GM18870 (cell line): ENCODE measurements at regions not wholly inside any gene's neighbourhood (a gene's known extent, or its start where the extent isn't known, plus 50 kb on each side); places are given as distances from the start of the nearest gene placed in this dataset.
"Not testable (repeated sequence)": the region's sequence is repeated elsewhere in the genome, so short reads cannot be mapped to it uniquely, and the experiment has no call there.

Experiments
- ATAC-seq: cut with Tn5 transposase; IDR thresholded peaks from one replicate; pipeline ENCODE4 v1.9.1; 2021; ENCODE audit warnings: moderate library complexity; ENCODE audit not compliant: unreplicated experiment

DNA sequence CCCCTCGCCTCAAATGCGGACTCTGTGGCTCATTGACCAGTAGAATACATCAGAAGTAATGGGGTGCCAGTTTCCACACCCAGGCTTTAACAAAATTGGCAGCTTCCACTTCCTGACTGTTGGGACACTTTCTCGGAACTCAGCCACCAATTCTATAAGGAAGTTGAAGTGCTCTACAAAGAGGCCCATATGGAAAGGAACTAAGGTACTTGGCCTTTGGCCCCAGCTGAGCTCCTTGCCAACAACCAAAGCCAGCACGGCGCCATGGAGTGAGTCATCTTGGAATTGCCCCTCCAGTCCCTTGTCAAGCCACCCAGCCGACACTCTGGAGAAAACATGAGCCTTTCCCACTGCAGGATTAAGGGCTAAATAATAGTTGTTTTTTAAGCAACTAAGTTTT is 262.2 kb upstream of the INTU start:
- no peak for ATAC-seq

DNA sequence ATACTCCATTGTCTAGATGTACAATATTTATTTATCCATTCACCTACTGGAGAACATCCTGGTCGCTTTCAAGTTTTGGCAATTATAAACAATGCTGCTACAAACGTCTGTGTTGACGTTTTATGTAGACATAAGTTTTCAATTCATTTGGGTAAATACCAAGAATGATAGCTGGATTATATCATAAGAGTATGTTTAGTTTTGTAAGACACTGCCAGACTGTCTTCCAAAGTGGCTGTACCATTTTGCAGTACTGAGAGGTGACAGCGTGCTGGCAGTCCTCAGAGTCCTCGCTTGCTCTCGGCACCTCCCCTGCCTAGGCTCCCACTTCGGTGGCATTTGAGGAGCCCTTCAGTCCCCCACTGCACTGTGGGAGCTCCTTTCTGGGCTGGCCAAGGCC is 253.3 kb upstream of the INTU start:
- ATAC-seq: no peak

DNA sequence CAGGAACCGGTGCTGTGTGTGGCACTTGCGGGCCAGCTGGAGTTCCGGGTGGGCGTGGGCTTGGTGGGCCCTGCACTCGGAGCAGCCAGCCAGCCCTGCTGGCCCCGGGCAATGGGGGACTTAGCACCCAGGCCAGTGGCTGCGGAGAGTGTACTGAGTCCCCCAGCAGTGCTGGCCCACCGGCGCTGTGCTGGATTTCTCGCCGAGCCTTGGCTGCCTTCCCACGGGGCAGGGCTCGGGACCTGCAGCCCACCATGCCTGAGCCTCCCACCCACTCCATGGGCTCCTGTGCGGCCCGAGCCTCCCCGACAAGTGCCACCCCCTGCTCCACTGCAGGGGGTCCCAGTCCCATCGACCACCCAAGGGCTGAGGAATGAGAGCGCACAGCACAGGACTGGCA is 252.8 kb upstream of the INTU start:
- not testable (repeated sequence) for ATAC-seq

DNA sequence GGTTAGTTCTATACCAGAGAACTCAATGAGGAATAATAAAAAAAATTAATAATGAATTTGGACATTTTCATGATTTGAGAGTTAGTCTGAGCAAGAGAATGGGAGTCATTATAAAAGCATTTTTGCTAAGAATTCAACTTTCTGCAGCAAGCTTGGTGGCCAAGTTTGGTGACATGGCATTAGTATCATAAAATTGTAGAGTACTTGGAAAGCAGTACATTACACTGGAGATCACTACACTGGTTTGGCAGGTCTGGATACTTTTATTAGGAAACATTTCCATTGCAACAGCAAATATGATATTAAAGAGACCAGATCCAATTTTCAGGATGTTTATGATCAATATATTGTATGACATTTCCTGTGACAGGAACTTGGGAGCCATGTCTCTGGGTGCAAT is 249.1 kb upstream of the INTU start:
- ATAC-seq: no peak

DNA sequence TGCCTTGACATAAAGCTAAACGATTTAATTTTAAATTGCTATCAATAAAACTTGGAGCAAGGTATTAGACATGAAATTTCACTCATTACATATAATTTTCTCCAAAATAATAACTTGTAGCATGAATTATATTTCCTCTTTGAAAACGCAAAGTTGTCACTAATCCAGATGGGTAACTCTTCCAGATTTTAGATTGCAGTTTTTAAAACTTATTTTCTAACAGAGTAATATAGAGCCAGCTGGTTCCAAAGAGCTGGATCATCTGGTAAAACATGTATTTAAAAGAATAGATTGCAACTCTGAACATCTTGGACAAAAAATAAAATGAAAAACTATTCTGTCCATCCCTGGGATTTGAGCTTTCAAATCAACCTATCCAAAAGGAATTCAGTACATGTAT is 238.2 kb upstream of the INTU start:
- ATAC-seq: no peak

DNA sequence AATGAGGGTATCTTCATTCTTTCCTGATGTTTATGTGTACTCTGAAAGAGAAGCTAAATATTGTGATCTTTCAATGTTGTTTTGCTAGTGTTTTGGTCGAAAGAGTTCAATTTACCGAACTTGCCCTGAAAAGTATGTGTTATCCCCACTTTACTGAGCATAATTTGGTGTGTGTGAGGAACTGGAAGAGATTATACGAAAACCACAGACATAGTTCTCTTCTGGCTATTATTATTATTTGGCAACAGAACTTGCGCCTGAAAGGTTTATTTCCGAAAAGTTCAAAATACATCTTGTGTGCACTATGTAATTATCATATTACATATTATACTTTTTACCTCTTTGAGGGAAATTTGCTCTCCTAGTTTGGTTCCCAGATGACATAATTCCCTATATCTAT is 232.5 kb upstream of the INTU start:
- no peak for ATAC-seq

DNA sequence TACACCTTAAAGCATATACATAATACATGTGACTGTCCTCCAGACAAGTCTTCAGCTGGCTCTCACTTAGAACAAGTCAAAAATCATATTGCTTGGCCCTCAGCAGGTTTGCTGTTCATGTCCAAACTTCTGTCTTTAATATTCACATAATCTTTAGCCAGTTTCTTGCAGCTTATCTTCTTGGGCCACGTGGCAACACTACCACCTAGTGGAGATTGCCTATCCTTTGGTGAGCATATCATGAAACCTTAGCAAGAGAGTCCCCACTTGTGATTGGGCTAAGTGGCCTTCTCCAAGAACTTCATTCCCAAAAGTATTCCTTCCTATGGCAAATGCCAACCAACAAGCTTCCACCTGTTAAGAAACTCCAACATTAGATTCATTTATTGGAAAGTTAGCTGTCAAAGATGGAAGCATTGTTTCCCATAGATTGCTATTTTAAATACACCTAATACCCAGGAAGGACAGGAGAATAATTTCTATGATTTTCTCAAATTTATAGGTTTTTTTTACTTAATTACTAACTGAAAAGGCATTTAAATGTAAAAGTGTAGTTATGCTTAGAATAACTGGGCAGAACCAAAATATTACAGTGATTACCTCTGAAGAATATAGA is 231.9 kb upstream of the INTU start:
- peak; percentile 77 for ATAC-seq

DNA sequence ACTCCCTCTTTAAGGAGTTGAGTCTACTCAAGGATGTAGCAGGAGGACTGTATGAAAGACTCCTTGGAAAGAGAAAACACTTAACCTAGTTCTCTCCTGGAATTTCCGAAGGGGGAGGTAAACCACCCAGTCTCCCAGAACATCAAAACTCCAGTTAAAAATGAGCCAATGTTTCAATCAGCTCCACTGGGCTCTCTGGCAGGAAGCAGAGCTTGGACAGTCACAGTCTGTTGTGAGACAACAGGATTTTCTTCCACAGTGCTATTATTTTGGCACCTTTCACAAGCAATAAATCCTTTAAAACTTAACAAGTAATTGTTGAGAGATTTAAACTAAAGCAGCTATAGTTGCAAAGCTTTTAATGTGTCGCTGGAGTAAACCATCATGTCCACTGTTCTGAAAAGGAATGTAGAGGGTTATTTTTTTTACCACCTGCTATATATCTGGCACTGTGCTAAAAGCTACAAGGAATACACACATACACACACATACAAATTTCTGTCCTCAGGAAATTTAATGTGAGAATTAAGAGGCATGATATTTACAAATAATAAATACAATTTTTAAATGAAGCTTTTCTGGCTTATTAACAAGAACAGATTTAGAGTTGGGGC is 229.2 kb upstream of the INTU start:
- ATAC-seq: no peak

DNA sequence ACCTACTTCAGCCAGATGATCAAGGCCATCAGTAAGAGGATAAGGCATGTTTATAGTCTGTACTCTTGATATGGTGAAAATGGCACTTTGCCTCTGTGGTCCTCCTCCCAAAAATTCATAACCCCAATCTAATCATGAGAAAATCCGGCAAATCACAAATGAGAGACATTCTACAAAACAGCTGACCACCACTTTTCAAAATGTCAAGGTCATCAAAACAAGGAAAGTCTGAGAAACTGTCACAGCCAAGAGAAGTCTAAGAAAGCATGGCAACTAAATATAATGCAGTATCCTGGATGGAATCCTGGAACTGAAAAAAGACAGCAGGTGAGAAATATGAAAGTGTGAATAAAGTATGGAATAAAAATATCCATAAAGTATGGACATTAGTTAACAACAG is 226.6 kb upstream of the INTU start:
- ATAC-seq: no peak

DNA sequence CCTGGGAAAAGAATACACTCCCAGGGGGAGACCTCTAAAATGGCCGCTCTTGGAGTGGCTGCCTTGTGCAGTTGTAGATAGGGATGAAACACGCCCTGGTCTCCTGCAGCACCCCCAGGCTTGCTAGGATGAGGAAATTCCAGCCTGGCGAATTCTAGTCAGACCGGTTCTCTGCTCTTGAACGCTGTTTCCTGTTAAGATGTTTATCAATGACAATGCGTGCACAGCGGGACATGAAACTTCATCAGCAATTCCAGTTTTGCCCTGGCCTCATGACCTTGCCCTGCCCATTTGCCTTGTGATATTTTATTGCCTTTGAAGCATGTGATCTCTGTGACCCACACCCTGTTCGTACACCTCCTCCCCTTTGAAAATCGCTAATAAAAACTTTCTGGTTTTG is 225.2 kb upstream of the INTU start:
- not testable (repeated sequence) for ATAC-seq

DNA sequence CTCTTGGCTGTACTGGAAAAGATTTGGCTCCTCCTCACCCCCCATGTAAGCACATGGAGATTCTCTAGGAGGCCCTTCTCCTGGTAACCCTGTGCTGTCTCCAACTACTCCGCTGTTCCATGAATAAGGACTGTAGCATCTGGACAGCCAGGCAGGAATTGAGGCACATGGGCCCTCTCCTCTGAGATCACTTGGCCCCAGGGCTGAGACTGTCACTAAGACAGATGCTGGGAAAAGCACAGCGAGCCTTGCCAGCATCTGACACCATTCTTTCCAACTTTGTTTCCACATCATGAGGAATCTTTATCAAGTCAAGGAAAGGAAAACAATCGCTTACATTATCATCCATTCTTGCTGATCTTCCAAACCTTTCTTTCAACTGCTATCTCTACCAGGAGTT is 222.6 kb upstream of the INTU start:
- ATAC-seq: no peak

DNA sequence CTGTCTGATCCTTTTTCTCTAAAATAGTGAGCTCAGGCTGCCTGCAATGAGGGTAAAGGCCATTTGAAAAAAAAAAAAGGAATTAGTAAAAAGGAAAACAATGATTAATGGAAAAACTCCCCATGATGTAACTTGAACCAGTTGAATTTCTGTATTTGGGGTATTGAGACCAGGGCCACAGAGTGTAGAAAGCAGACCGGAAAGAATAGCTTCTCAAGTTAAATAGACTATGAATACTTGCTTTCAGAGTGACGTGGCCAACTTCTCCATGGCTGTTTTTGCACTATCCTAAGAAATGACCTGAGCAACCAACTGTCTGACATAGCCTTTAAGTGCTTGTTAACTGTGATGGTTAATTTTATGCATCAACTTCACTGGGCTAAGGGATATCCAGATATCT is 222.1 kb upstream of the INTU start:
- no peak for ATAC-seq

DNA sequence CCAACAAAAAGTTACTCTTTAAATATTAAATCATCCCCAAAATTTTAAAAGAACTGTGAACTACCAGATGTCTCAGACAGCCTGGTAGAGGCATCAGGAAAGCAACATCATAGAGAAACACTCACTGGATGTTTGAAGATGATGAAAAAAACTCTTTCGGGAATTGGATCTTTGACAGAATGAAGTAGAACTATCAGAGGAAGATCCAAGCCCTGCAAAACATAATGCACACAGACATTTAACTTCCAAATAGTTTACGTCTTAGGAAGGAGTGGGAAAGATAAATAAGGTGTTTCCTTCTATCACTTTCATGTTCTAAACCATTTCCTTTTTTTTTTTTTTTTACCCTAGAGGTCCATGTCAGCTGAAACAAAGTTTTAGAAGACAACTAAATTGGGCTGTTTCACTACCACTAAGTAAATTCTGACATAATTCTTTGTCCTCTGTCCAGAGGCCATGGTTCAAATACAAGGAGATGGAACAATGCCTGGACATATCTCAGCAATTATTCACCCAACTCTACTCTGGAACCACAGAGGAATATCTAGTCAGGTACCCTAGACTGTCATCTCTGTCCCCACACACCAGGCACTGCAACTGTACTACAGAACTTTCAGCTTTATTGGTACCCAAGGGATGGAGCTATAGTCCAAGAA is 217.7 kb upstream of the INTU start:
- no peak for ATAC-seq

DNA sequence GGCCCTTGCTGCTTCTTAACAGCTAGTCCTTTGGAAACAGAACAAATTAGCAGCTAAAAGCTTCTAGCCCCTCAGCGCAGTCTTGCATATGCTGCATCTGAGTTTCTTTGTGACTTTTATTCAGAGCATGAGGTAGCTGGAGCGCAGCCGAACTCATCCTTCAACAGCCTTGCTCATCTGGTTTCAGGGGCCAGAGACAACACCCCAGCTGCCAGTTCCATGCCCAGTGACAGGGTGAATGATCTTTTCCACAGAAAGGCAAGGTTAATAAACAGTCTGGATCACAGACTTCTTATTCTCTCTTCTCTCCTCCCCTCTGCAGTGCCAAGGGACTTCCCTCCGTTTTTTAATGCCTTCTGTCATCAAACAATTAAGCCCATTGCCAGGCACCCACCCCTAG is 216.6 kb upstream of the INTU start:
- no peak for ATAC-seq

DNA sequence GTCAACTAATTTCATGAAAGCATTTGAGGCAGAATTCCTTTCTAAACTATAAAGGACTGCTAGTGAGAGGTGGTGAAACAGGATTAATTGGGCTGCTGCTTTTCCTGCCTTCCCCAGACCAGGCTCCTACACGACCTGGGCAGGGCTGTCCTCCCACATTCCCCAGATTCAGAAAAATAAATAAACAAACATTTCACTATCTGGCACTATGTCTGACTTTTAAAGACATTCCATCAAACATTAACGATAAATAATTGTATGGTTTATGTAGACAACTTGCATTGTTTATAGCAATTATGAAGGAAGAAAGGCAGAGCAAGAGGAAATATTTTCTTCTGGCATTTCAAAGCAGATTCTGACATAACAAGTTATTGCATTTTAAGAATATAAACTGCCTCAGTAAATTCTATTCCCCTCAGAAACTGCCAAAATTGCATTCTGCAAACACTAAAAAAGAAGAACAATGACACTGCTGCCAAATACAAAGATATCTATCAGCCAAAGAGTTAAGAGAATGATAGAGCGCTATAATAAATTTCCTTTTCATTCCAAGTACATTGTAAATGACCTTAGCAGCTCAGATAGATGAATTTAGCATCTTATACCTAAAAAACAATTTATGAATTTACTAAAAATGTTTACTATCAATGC is 214.7 kb upstream of the INTU start:
- ATAC-seq: no peak

DNA sequence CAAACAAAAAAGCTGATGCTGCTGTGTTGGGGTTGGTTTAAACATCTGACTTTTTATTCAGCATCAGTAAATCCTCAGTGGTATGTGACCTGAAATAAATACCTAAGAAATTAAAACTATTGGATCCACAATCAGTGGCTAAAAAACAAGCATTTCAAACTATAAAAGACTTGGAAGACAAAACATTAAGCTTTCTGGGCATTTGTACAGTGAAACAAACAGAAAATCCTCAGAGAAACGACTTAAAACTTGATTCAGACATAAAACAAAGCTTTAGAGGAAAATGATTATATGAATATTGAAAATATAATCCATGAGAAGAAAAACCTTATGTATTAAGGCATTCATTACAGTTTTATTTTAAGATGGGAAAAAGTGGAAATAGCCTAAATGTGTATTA is 213.3 kb upstream of the INTU start:
- ATAC-seq: no peak

DNA sequence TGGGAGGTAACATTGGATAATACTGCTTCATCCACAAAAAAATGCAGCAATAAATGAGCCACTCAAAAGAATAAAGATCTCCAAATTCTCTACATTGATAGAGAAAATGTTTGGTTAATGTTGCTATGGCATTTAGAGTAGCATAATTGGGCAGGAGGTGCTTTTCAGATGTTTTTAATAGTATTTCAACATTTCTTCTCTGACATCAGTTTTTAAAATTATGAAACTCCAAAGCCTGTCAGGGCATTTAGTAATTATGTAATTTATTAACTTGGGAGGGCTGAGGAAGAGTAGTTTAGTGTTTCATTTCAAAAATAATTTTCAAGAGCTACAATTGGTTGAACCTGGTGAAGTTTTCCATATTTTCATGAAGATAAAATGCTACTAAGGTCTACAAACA is 211.3 kb upstream of the INTU start:
- no peak for ATAC-seq

DNA sequence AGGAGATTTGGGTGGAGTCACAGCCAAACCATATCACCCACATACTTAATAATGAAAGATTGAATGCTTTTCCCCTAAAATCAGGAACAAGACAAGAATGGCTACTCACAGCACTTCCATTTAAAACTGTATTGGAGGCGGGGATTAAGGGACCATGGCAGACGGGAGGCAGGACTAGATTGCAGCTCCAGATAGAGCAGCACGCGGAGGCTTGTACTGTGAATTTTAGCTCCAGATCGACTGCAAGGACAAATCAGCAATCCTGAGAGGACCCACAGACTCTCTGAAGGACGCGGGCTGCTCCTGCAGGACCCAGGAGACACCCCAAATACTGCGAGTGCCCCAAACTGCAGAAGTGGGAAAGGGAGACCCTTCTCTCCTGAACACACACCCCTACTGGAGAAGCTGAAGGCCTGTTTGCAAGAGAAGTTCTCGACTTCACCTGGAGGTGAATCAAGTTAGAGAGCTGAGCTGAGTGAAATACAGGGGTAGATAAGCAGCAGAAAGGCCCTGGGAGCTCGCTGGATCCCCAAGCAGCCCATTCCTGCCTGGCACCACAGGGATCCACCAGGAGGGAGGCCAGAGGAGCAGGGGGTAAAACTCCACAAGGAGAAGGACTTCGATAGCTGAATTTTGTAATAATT is 207.4 kb upstream of the INTU start:
- ATAC-seq: no peak

DNA sequence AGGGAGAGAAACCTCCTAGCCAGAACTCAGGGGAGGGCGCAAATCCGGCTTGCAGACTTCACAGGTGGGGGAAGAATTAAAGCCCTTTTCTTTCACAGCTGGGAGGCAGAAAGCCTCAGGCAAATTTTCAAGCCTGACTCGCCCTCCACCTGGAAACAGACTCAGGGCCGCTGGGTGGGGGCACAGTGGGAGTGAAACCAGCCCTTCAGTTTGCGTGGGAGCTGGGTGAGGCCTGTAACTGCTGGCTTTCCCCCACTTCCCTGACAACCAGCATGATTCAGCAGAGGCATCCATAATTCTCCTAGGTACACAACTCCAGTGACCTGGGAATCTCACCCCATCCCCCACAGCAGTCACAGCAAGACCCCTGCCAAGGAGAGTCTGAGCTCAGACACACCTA is 206.9 kb upstream of the INTU start:
- no peak for ATAC-seq

DNA sequence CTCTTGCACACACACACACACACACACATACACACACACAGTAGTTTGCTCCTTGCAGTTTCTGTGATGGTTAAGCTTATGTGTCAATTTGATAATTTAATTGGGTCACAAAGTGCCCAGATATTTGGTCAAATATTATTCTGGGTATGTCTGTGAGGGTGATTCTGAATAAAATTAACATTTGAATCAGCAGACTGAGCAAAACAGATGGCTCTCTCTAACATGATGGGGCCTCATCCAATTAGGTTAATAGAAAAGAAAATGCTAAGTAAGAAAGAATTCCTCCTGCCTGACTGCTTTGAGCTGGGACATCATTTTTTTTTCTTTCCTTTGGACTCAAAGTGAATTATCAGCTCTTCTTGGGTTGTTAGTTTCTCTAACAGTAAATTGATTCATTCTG is 191.2 kb upstream of the INTU start:
- no peak for ATAC-seq

DNA sequence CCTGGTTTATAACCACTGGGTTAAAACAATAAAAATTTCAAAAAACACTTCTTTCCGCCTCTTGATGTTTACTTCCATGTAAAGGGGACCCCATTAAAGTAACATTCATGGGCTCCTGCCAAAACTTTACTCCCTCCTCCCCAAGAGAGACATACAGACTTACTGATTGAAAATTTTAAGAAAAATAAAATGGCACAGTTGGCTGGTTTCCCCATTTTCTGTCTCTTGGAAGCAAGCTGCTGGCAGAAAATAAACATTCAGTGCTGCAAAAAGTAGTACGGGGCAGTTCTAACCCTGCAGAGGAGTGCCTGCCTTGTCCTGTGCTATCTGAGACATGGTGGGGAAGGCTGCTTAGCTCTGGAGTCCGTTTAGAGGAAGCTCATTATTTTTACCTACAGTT is 187.3 kb upstream of the INTU start:
- ATAC-seq: no peak

DNA sequence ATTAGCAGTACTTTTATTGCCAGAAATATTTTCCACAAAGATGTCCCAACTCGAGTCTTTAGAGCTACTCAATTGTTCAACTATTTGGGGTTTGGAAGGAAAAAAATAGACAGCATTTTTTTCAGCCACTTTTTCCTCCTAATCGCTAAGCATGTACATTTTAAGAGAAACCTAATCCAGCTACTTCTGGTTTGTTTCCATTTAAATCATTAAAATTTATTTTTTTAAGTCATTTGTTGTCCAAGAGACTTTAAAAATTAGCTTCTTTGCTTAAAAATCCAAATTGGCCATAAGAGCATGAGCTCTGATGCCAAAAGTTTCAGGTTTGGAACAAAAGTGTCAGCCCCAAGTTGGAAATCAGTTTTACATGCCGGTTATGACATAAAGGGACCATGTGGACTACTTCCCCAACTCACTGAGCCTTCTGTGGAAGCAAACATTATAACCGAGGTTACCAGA is 186.3 kb upstream of the INTU start:
- ATAC-seq: no peak
